NCI-H128 (cell line): ENCODE measurements at regions not wholly inside any gene's neighbourhood (a gene's known extent, or its start where the extent isn't known, plus 50 kb on each side); places are given as distances from the start of the nearest gene placed in this dataset.

Source experiments
- DNase-seq: peaks from one replicate; lab custom pipeline; 2025; ENCODE audit not compliant: unreplicated experiment; lab: John Stamatoyannopoulos, UW

DNA sequence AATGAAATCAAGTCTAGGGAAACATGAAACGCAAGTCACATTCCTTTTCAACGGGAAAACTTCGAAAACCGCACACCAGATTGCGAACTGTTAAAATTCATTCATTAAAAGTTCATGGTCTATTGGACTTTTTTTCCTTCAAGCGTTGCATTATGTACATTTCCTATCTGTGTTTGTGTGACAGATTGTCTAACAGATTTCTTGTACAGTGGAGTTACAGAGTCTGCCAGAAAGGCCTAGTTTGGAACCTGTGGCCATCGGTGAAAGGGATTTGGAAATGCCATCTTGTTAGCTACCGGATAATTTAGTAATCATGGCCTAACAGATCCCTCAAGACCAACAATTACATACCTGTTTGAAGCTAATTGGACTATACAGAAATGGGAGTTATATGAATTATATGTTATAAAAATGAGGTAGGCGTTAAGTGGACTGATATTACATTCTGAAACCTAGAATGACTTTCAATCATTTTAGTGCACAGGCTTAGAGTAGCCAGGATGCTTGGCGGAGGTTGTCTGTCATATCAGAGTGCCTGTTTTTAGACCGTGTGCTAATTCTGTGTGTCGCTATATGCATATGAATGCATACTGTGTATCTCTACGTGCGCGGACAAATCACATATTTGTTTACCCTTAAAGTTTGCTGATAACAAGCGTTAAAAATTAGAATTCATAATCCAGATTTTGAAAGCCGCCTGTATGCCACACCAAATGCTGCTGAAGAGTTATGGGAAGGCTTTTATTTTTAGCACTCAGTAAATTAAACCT lies 885.4 kb upstream of the RBFOX1 start:
- DNase-seq: no peak

DNA sequence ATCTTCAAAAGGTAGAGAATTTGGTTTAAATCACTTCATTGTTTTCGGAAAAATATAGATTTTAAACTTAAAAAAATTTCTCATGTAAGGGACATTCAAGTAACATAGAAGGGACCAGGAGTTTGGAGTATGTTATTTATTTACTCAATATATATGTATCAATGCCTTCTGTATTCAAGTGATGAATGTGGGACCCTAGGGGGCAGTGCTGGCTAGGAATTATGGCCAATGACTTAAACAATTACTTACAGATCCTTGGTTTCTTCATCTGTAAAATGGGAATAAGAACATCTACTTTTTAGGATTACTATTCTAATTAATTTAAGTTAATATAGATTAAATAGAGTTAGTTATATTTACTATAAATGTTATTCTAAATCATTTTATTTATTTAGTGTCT lies 886.3 kb upstream of the RBFOX1 start:
- DNase-seq: no peak

- DNase-seq: no peak
Observed at GRCh38 chr16:6439129-6439528, 893.5 kb upstream of the RBFOX1 start.

DNA sequence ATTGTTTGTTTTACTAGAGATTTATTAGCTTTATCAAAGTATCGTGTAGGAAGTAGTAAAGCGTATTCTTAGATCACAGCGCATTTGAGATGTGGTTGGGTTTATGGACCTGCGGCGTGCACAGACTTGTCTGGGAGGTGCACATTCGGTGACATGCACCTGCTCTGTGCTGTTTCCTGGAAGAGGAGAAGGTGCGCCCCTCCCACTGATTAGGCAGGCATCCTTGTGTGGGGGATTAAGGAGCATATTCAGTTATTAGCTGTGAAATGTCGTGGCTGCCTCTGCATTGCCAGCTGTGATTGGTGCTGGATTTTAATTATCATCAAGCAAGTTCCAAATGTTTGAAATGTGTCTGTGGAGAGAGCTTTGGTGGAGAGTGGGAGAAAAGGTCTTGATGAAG lies 903.8 kb upstream of the RBFOX1 start:
- DNase-seq: no peak

- no peak for DNase-seq
Observed at GRCh38 chr16:6427621-6428020, 905.0 kb upstream of the RBFOX1 start.

GRCh38 chr16:6407596-6407995 lies 925.0 kb upstream of the RBFOX1 start:
- DNase-seq: no peak

GRCh38 chr16:6406028-6406427 lies 926.6 kb upstream of the RBFOX1 start:
- no peak for DNase-seq

DNA sequence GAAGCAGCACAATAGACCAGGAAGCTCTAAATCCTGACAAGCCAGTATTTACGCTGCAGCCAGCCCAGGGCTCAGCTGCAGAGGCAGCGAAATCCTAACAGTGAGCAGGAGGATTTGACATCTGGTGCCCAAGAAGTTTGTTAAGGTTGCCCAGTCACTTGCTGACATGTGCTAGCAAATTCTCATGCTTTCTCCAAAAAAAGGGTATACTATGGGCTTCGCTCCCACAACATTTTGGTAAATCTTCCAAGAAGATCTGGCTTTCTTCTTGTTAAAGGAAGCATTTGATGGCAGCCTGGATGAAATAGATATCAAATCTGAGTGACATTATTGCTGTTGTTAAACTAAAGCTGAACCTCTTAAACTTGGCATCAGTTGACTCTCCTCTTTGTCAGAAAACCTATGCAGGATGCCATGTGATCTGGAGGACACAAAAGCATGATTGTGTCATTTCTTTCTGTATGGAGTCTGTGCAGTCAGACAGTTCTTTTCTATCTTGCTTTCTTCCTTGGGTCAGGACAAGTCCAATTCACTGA lies 949.7 kb upstream of the RBFOX1 start:
- no peak for DNase-seq

DNA sequence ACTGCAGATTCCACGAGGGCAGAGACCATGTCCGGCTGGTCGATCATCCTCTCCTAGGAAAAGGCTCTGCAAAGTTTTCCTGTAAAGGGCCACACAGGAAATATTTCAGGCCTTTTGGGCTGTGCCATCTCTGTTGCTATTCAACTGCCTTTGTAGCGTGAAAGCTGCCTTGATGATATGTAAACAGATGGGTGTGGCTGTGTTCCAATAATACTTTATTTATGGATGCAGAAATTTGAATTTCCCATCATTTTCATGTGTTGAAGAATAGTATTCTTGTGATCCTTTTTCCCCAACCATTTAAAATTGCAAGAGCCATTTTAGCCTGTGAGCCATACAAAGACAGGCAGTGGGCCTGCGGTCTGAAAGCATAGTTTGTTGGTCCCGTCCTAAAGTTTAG lies 950.7 kb upstream of the RBFOX1 start:
- DNase-seq: no peak

DNA sequence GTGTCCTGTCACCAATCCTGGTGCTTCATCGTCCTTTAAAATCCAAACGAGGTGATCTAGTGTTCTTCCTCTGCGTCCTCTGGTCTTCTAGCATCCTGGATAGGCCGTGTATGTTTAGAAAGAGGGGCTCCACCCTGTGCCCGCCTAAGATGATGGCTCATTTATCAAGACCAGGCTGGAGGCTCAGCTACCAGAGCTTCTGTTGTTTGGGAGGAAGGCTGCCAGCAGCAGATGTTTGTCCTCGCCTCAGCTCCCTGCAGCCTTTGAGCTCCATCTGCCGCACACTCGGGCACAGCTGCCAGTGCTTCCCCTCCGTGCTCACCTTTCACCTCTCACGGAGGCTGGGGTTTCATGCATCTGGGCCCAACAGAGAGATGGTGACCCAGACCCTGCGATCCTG lies 954.7 kb upstream of the RBFOX1 start:
- no peak for DNase-seq

- DNase-seq: no peak
Observed at GRCh38 chr16:6375465-6376075, 957.1 kb upstream of the RBFOX1 start.

DNA sequence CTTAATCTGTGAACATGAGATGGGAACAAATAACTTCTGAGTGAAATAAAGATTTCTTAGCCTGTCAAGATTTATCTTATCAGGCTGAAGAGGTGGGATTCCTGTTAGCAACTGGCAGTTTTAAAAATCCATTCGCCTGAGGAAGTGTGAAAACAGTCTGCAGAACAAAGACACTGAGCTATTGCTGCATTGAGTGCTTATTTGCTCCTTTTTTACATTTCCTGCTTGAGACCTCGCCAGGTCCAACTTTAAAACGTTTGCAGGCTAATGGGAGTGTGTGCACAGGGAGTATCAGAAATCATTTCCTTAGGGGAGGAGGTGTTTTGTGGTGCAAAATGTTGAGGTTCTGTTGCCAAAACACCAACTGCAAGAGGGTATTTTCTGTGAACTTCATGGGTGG lies 957.8 kb upstream of the RBFOX1 start:
- DNase-seq: no peak

DNA sequence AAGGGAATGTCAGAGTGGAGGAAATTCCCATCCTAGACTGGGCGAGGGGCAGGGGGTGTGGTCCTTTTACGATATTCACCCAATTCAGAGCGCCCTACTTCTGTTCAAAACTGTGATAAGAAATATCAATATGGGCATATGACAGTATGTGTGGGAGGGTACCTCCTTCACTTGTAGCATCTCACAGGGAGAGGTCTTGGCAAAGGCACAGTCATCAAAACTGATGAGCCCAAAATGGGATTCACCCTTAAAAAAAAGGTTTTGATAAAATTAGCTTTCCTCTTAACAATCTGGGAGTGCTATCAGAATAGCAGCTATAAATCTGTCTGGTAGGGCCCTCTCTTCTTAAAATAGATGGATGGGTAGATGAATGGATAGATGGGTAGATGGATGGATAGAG lies 967.8 kb upstream of the RBFOX1 start:
- DNase-seq: no peak

GRCh38 chr16:6363896-6364607 lies 968.6 kb upstream of the RBFOX1 start:
- no peak for DNase-seq

DNA sequence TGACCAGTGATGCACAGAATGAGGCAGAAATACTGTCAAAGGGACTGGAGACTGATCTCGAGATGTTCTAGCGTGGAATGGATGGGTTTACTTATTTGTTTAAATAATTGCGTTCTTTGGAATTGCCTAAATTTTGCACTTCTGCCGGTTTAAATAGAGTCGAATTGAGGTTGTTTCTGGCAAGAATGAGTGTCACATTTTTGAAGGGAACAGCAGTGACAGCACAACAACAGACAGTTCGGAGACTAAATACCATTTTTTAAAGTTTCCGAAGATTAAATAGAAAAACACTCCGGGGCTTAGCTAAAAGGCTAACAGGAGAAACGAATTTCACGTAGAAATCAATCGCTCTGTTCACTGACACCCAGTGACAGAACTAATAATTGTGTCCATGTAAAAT lies 969.2 kb upstream of the RBFOX1 start:
- no peak for DNase-seq

- no peak for DNase-seq
Observed at GRCh38 chr16:6362321-6362720, 970.3 kb upstream of the RBFOX1 start.

GRCh38 chr16:6360641-6361040 lies 972.0 kb upstream of the RBFOX1 start:
- no peak for DNase-seq

GRCh38 chr16:6356911-6357310 lies 975.7 kb upstream of the RBFOX1 start:
- DNase-seq: no peak

DNA sequence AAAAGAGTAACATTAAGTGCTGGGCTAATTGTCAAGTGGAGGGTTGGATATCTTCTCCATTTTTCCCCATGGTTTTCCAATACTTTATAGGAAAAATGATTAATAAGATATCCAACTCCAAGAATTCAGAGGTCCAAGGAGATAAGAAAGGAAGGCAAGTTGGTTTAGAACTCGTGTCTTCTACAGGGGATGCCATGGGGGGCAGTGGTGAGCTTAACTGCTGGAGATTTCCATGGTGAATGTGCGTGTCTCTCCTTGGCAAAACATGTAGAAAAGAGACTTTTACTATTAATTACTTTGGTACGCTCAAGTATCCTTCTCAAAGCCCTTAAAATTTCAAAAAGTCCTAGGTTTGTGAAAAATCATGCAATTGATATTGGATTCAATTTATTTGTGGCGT lies 982.9 kb upstream of the RBFOX1 start:
- no peak for DNase-seq

GRCh38 chr16:6345090-6345489 lies 987.6 kb upstream of the RBFOX1 start:
- DNase-seq: no peak

GRCh38 chr16:6343157-6343556 lies 989.5 kb upstream of the RBFOX1 start:
- DNase-seq: no peak

GRCh38 chr16:6341981-6342380 lies 990.7 kb upstream of the RBFOX1 start:
- no peak for DNase-seq
